ENCODE measurements at regions not wholly inside any gene's neighbourhood (a gene's known extent, or its start where the extent isn't known, plus 50 kb on each side); places are given as distances from the start of the nearest gene placed in this dataset.
A peak's percentile ranks its signal among the peaks of the same experiment; 100 is the strongest.

GRCh38 chr4:14671146-14671545, 331.1 kb upstream of the CPEB2 start:
- Histone ChIP-seq H3K36me3 (replicated peaks in 1 of 2) (no peaks in the 10 kb centered on the region), H3K4me1 (replicated peaks in 1 of 2) (no peaks in the 10 kb centered on the region), H3K9me3 (replicated peaks in 1 of 3) (no peaks in the 10 kb centered on the region), H3K27ac (no peak overlapping the region), H3K27me3 (no peaks in the 10 kb centered on the region), H3K4me3 (no peak overlapping the region)
- DNase-seq, result no peak
- 40 to 57% (median 55%) methylated on average over 2 of the region's 2 CpGs for WGBS, 4 donors
- intact Hi-C loops (cut with DNase I), result no loop called here
- TF ChIP-seq CTCF (IDR thresholded peaks at IDR 0.05), result no peak
- TF ChIP-seq POLR2A (IDR thresholded peaks at IDR 0.05), result no peak

GRCh38 chr4:14675279-14675985, 326.8 kb upstream of the CPEB2 start:
- Histone ChIP-seq H3K36me3 (replicated peaks in 1 of 2) (no peaks in the 10 kb centered on the region), H3K4me3 (no peak overlapping the region), H3K27me3 (no peaks in the 10 kb centered on the region), H3K4me1 (replicated peaks in 1 of 2) (no peaks in the 10 kb centered on the region), H3K27ac (no peak overlapping the region), H3K9me3 (replicated peaks in 1 of 3) (no peaks in the 10 kb centered on the region)
- 74 to 83% (median 79%) methylated on average over 3 of the region's 3 CpGs for WGBS, 4 donors
- no peak for DNase-seq
- no peak for TF ChIP-seq CTCF (IDR thresholded peaks at IDR 0.05)
- no peak for TF ChIP-seq POLR2A (IDR thresholded peaks at IDR 0.05)
- intact Hi-C loops (cut with DNase I), result no loop called here

- Histone ChIP-seq H3K36me3 (replicated peaks in 1 of 2) (no peaks in the 10 kb centered on the region), H3K27me3 (no peaks in the 10 kb centered on the region), H3K4me3 (no peak overlapping the region), H3K9me3 (replicated peaks in 1 of 3) (no peaks in the 10 kb centered on the region), H3K27ac (no peak overlapping the region), H3K4me1 (replicated peaks in 1 of 2) (no peaks in the 10 kb centered on the region)
- no peak for TF ChIP-seq CTCF (IDR thresholded peaks at IDR 0.05)
- TF ChIP-seq POLR2A (IDR thresholded peaks at IDR 0.05), result no peak
- 69 to 90% (median 84%) methylated on average over 5 of the region's 5 CpGs for WGBS, 4 donors
- no peak for DNase-seq
- intact Hi-C loops (cut with DNase I), result no loop called here
Measured at GRCh38 chr4:14679906-14680305, 322.4 kb upstream of the CPEB2 start.

- peak overlapping the region in 1 of 5 donors; percentile 26 for H3K27ac ChIP-seq
- H3K9me3 ChIP-seq (replicated peaks in 1 of 3), result no peaks in the 10 kb centered on the region
- H3K4me3 ChIP-seq, result no peak overlapping the region
- intact Hi-C loops (cut with DNase I), result no loop called here
- H3K36me3 ChIP-seq (replicated peaks in 1 of 2), result no peaks in the 10 kb centered on the region
- no peak for TF ChIP-seq CTCF (IDR thresholded peaks at IDR 0.05)
- TF ChIP-seq POLR2A (IDR thresholded peaks at IDR 0.05), result no peak
- WGBS, 4 donors, result 76 to 82% (median 79%) methylated on average over 2 to 4 of the region's 4 CpGs
- H3K27me3 ChIP-seq, result no peaks in the 10 kb centered on the region
- DNase-seq, result peak in 1 of 7 donors; percentile 78
- H3K4me1 ChIP-seq (replicated peaks in 1 of 2), result no peaks in the 10 kb centered on the region
Measured at GRCh38 chr4:14681330-14681729, 321.0 kb upstream of the CPEB2 start.

Measured in adrenal gland (tissue), 9 donors.